ENCODE measurements at regions not wholly inside any gene's neighbourhood (a gene's known extent, or its start where the extent isn't known, plus 50 kb on each side); places are given as distances from the start of the nearest gene placed in this dataset.

DNA sequence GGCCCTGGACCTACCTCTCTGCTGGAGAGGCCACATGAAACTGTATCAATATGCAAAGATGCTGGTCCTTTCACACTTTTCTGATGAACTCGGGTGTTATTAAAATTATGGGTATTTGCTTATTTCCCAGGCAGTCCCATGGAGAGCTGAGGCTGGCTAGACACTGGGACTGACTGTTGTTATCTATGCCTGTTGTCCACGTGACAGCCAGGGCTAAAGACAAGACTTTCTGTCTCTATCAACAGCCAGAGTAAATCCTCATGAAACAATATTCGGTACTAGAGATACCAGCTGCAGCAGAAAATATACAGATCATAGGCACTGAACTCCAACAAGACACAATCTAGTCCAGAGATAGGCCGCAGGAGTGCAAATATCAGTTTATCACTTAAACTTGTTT lies 236.4 kb downstream of the FOXA2 start:
- Mint-ChIP-seq H3K4me3 (ENCODE audit: unreplicated experiment) (no peak overlapping the region), H3K36me3 (ENCODE audit: low read depth, unreplicated experiment) (no peaks in the 10 kb centered on the region), H3K27me3 (ENCODE audit: unreplicated experiment) (no peaks in the 10 kb centered on the region), H3K27ac (ENCODE audit: unreplicated experiment) (no peak overlapping the region), H3K4me1 (ENCODE audit: unreplicated experiment) (no peaks in the 10 kb centered on the region), H3K9me3 (ENCODE audit: unreplicated experiment) (no peaks in the 10 kb centered on the region)
- TF ChIP-seq, protein P1, sequence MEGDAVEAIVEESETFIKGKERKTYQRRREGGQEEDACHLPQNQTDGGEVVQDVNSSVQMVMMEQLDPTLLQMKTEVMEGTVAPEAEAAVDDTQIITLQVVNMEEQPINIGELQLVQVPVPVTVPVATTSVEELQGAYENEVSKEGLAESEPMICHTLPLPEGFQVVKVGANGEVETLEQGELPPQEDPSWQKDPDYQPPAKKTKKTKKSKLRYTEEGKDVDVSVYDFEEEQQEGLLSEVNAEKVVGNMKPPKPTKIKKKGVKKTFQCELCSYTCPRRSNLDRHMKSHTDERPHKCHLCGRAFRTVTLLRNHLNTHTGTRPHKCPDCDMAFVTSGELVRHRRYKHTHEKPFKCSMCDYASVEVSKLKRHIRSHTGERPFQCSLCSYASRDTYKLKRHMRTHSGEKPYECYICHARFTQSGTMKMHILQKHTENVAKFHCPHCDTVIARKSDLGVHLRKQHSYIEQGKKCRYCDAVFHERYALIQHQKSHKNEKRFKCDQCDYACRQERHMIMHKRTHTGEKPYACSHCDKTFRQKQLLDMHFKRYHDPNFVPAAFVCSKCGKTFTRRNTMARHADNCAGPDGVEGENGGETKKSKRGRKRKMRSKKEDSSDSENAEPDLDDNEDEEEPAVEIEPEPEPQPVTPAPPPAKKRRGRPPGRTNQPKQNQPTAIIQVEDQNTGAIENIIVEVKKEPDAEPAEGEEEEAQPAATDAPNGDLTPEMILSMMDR (IDR thresholded peaks at IDR 0.05; ENCODE audit: unreplicated experiment) = no peak
- DNase-seq (ENCODE audit: low spot score) = no peak

DNA sequence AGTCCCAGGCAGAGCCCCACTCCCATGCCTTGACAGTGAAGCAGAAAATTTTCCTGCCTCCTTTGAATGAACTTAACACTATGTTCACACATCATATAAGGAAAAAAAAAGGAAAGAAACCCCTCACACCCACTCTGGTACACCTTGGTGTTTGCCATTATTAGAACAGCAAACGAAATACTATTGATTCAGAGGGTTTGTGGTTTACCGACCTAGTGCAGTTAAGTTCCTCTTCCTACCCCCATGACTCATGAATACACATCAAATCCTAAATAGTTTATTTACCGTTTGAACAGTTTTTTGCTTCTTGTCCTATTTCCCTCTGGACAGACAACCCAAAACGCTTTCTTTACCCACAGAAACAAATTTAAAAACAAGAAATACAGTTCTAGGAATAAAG lies 237.7 kb downstream of the FOXA2 start:
- no peak for DNase-seq (ENCODE audit: low spot score)

DNA sequence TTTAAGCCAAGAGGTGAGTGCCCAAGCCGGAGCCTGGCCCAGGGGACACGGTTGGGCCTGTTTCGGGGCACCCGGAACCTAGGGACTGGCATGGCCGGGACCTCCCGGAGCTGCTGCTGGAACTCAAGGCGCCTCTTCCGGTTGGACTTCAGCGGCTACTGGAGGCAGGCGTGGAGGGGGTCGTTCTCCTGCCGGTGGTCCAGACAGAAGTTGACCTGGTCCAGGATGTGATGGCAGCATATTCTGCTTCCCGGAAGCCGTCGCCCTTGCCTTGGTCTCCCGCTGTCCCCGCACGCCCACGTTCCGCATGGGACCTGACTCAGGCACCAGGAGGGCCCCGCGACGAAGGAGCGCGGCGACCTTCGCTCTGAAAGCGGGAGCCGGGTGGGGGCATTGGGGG lies 240.8 kb downstream of the FOXA2 start:
- TF ChIP-seq, protein P1 (IDR thresholded peaks at IDR 0.05; ENCODE audit: unreplicated experiment) = no peak
- Mint-ChIP-seq H3K4me1 (ENCODE audit: unreplicated experiment) (peaks cover 9% of the 10 kb centered on the region), H3K27me3 (ENCODE audit: unreplicated experiment) (no peaks in the 10 kb centered on the region)

More for the DNA sequence above, 237.7 kb downstream of the FOXA2 start:
- Mint-ChIP-seq H3K27me3 (ENCODE audit: unreplicated experiment) (no peaks in the 10 kb centered on the region), H3K4me1 (ENCODE audit: unreplicated experiment) (no peaks in the 10 kb centered on the region), H3K36me3 (ENCODE audit: low read depth, unreplicated experiment) (no peaks in the 10 kb centered on the region), H3K27ac (ENCODE audit: unreplicated experiment) (no peak overlapping the region), H3K4me3 (ENCODE audit: unreplicated experiment) (no peak overlapping the region), H3K9me3 (ENCODE audit: unreplicated experiment) (no peaks in the 10 kb centered on the region)
- TF ChIP-seq, protein P1 (IDR thresholded peaks at IDR 0.05; ENCODE audit: unreplicated experiment) = no peak

DNA sequence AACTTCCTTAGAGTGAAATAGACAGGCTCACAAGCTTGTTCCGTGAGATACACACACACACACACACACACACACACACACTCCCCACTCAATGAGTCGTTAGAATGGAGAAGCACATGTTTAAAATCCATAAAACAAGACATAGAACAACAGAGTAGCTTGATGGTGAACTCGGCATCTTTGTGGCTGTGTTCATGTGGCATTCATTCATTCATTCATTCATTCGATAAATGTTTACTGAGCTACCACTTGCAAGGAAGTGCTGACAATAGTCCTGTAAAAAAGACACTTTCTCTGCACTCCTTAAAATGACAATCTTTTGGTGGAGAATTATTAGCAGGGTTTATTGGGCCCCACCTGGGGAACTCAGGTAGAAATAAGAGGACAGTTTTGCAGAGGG lies 242.0 kb downstream of the FOXA2 start:
- H3K27me3 Mint-ChIP-seq (ENCODE audit: unreplicated experiment) = no peaks in the 10 kb centered on the region
- no peak for DNase-seq (ENCODE audit: low spot score)
- no peaks in the 10 kb centered on the region for H3K9me3 Mint-ChIP-seq (ENCODE audit: unreplicated experiment)
- H3K4me3 Mint-ChIP-seq (ENCODE audit: unreplicated experiment) = no peak overlapping the region
- H3K36me3 Mint-ChIP-seq (ENCODE audit: low read depth, unreplicated experiment) = no peaks in the 10 kb centered on the region
- no peak overlapping the region for H3K27ac Mint-ChIP-seq (ENCODE audit: unreplicated experiment)
- peaks cover 9% of the 10 kb centered on the region for H3K4me1 Mint-ChIP-seq (ENCODE audit: unreplicated experiment)
- TF ChIP-seq, protein P1 (IDR thresholded peaks at IDR 0.05; ENCODE audit: unreplicated experiment) = no peak

More for the DNA sequence above, 240.8 kb downstream of the FOXA2 start:
- Mint-ChIP-seq H3K4me3 (ENCODE audit: unreplicated experiment) (no peak overlapping the region), H3K36me3 (ENCODE audit: low read depth, unreplicated experiment) (no peaks in the 10 kb centered on the region), H3K9me3 (ENCODE audit: unreplicated experiment) (no peaks in the 10 kb centered on the region), H3K27ac (ENCODE audit: unreplicated experiment) (no peak overlapping the region)
- no peak for DNase-seq (ENCODE audit: low spot score)

DNA sequence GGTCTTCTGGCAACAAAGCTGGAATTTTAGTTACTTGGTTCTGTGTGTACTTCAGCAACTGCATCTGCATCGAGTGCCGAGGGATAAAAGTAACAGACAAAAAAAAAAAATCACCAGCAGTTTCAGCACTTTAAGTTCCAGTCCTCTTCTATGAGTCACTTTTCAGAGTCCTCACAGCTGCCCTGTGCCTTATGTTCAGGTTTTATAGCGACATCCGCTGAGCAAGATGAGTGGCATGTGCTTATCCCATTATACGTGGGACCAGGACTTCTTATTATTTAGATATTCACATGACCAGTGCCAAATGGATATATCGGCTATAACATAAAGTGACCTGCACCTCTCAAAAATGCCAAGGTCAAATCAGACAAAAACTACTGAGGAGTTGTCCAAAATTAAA lies 242.9 kb downstream of the FOXA2 start:
- peaks cover 2% of the 10 kb centered on the region for H3K27me3 Mint-ChIP-seq (ENCODE audit: unreplicated experiment)
- TF ChIP-seq, protein P1 (IDR thresholded peaks at IDR 0.05; ENCODE audit: unreplicated experiment) = no peak
- H3K27ac Mint-ChIP-seq (ENCODE audit: unreplicated experiment) = no peak overlapping the region
- no peaks in the 10 kb centered on the region for H3K9me3 Mint-ChIP-seq (ENCODE audit: unreplicated experiment)
- H3K4me1 Mint-ChIP-seq (ENCODE audit: unreplicated experiment) = peaks cover 9% of the 10 kb centered on the region
- H3K36me3 Mint-ChIP-seq (ENCODE audit: low read depth, unreplicated experiment) = no peaks in the 10 kb centered on the region
- no peak overlapping the region for H3K4me3 Mint-ChIP-seq (ENCODE audit: unreplicated experiment)
- no peak for DNase-seq (ENCODE audit: low spot score)
